Amygdala (tissue), 56 donors: ENCODE measurements at regions not wholly inside any gene's neighbourhood (a gene's known extent, or its start where the extent isn't known, plus 50 kb on each side); places are given as distances from the start of the nearest gene placed in this dataset.
"Not testable (repeated sequence)": the region's sequence is repeated elsewhere in the genome, so short reads cannot be mapped to it uniquely, and the experiment has no call there.

ENCODE experiments used
- DNase-seq, 56 donors: peaks; one replicate each; lab custom pipeline; 2025; lab: John Stamatoyannopoulos, UW

GRCh38 chr7:20519645-20520044 lies 95.8 kb upstream of the ABCB5 start:
- DNase-seq = peak in 10 of 56 donors; percentile 1 to 25 (median 14)

- no peak for DNase-seq
Measured at GRCh38 chr7:20520530-20520929, 94.9 kb upstream of the ABCB5 start.

GRCh38 chr7:20521243-20521642 lies 94.2 kb upstream of the ABCB5 start:
- no peak for DNase-seq

GRCh38 chr7:20529260-20529659 lies 86.2 kb upstream of the ABCB5 start:
- no peak for DNase-seq

GRCh38 chr7:20532890-20533289 lies 82.6 kb upstream of the ABCB5 start:
- no peak for DNase-seq

GRCh38 chr7:20534543-20534942 lies 80.9 kb upstream of the ABCB5 start:
- no peak for DNase-seq

- DNase-seq = no peak
Measured at GRCh38 chr7:20535541-20535940, 79.9 kb upstream of the ABCB5 start.

- no peak for DNase-seq
Measured at GRCh38 chr7:20539201-20539600, 76.3 kb upstream of the ABCB5 start.

- no peak for DNase-seq
Measured at GRCh38 chr7:20541608-20542349, 73.7 kb upstream of the ABCB5 start.

GRCh38 chr7:20542594-20542993 lies 72.9 kb upstream of the ABCB5 start:
- DNase-seq = peak in 2 of 56 donors; percentile 1 to 11

GRCh38 chr7:20543500-20543899 lies 72.0 kb upstream of the ABCB5 start:
- DNase-seq = no peak

GRCh38 chr7:20545016-20545415 lies 70.5 kb upstream of the ABCB5 start:
- no peak for DNase-seq

- not testable (repeated sequence) for DNase-seq
Measured at GRCh38 chr7:20546958-20547357, 68.5 kb upstream of the ABCB5 start.

GRCh38 chr7:20554072-20554471 lies 61.4 kb upstream of the ABCB5 start:
- no peak for DNase-seq

- no peak for DNase-seq
Measured at GRCh38 chr7:20556091-20556490, 59.4 kb upstream of the ABCB5 start.

- DNase-seq = no peak
Measured at GRCh38 chr7:20557116-20557515, 58.4 kb upstream of the ABCB5 start.

- no peak for DNase-seq
Measured at GRCh38 chr7:20558963-20559716, 56.3 kb upstream of the ABCB5 start.

GRCh38 chr7:20559883-20560282 lies 55.6 kb upstream of the ABCB5 start:
- no peak for DNase-seq

- DNase-seq = no peak
Measured at GRCh38 chr7:20560325-20561180, 54.9 kb upstream of the ABCB5 start.

- no peak for DNase-seq
Measured at GRCh38 chr7:20561466-20561865, 54.0 kb upstream of the ABCB5 start.

- no peak for DNase-seq
Measured at GRCh38 chr7:20561908-20562307, 53.6 kb upstream of the ABCB5 start.
